H1 (cell line): ENCODE measurements at regions not wholly inside any gene's neighbourhood (a gene's known extent, or its start where the extent isn't known, plus 50 kb on each side); places are given as distances from the start of the nearest gene placed in this dataset.

Experiments
- CTBP2 ChIP-seq: IDR thresholded peaks from 2 replicates; pipeline ENCODE4 v1.7.0; 2011; ENCODE audit warnings: borderline replicate concordance, mild to moderate bottlenecking, moderate library complexity, mixed read lengths, low read length; ENCODE audit not compliant: insufficient read depth, insufficient read length
- EP300 ChIP-seq, 2 experiments: IDR thresholded peaks; 1 replicate in 1 of 2; 2 replicates in 1 of 2; pipeline ENCODE4 v1.6.1; 2011 to 2012; ENCODE audit warnings: low read depth in 2 of 2, low read length in 2 of 2, mild to moderate bottlenecking in 2 of 2, borderline replicate concordance in 1 of 2, inconsistent platforms in 1 of 2, moderate library complexity in 1 of 2
- TF ChIP-seq, protein P1 (sequence below): fragments of 300-600 bp; sonication (generic); IDR thresholded peaks from 2 replicates; pipeline ENCODE4 v1.7.1; 2012; ENCODE audit warnings: low read length, moderate library complexity, mild to moderate bottlenecking, inconsistent platforms; ENCODE audit not compliant: insufficient replicate concordance

DNA sequence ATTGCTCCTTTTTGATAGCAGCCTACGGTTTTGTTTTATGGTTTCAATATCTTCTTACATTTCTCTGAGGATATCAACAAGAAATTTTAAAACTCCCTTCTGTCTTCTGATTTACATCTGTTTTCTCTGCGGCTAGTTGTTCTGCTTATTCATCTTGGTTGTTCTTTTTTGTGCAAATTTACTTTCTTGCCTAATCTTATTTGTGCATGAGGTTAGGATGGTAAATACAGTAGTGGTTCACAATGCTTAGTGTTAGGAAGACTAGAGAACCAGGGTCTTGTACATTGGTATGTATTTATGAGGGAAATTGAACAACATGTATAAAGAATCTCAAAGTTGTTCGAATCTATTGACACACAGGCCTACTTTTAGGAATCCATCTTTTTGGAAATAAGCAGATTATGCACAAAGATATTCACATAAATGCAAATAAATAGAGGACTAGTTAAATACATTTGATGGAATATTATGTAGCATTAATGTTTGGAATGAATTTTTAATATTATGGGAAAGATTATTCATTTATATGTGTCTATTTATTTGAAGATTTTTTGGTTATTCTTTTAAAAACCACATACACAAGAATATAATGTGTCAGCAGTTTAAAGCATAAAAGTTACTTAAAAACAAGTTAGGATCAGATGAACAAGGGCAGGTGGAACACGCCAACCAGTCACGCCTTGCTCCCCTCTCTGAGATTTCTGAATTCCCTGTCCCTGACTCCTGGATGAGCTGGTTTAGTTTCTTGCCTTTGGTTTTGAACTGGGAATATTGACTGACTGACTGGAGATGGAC lies 51.4 kb upstream of the RFC3 start (continued):
- TF ChIP-seq, protein P1, sequence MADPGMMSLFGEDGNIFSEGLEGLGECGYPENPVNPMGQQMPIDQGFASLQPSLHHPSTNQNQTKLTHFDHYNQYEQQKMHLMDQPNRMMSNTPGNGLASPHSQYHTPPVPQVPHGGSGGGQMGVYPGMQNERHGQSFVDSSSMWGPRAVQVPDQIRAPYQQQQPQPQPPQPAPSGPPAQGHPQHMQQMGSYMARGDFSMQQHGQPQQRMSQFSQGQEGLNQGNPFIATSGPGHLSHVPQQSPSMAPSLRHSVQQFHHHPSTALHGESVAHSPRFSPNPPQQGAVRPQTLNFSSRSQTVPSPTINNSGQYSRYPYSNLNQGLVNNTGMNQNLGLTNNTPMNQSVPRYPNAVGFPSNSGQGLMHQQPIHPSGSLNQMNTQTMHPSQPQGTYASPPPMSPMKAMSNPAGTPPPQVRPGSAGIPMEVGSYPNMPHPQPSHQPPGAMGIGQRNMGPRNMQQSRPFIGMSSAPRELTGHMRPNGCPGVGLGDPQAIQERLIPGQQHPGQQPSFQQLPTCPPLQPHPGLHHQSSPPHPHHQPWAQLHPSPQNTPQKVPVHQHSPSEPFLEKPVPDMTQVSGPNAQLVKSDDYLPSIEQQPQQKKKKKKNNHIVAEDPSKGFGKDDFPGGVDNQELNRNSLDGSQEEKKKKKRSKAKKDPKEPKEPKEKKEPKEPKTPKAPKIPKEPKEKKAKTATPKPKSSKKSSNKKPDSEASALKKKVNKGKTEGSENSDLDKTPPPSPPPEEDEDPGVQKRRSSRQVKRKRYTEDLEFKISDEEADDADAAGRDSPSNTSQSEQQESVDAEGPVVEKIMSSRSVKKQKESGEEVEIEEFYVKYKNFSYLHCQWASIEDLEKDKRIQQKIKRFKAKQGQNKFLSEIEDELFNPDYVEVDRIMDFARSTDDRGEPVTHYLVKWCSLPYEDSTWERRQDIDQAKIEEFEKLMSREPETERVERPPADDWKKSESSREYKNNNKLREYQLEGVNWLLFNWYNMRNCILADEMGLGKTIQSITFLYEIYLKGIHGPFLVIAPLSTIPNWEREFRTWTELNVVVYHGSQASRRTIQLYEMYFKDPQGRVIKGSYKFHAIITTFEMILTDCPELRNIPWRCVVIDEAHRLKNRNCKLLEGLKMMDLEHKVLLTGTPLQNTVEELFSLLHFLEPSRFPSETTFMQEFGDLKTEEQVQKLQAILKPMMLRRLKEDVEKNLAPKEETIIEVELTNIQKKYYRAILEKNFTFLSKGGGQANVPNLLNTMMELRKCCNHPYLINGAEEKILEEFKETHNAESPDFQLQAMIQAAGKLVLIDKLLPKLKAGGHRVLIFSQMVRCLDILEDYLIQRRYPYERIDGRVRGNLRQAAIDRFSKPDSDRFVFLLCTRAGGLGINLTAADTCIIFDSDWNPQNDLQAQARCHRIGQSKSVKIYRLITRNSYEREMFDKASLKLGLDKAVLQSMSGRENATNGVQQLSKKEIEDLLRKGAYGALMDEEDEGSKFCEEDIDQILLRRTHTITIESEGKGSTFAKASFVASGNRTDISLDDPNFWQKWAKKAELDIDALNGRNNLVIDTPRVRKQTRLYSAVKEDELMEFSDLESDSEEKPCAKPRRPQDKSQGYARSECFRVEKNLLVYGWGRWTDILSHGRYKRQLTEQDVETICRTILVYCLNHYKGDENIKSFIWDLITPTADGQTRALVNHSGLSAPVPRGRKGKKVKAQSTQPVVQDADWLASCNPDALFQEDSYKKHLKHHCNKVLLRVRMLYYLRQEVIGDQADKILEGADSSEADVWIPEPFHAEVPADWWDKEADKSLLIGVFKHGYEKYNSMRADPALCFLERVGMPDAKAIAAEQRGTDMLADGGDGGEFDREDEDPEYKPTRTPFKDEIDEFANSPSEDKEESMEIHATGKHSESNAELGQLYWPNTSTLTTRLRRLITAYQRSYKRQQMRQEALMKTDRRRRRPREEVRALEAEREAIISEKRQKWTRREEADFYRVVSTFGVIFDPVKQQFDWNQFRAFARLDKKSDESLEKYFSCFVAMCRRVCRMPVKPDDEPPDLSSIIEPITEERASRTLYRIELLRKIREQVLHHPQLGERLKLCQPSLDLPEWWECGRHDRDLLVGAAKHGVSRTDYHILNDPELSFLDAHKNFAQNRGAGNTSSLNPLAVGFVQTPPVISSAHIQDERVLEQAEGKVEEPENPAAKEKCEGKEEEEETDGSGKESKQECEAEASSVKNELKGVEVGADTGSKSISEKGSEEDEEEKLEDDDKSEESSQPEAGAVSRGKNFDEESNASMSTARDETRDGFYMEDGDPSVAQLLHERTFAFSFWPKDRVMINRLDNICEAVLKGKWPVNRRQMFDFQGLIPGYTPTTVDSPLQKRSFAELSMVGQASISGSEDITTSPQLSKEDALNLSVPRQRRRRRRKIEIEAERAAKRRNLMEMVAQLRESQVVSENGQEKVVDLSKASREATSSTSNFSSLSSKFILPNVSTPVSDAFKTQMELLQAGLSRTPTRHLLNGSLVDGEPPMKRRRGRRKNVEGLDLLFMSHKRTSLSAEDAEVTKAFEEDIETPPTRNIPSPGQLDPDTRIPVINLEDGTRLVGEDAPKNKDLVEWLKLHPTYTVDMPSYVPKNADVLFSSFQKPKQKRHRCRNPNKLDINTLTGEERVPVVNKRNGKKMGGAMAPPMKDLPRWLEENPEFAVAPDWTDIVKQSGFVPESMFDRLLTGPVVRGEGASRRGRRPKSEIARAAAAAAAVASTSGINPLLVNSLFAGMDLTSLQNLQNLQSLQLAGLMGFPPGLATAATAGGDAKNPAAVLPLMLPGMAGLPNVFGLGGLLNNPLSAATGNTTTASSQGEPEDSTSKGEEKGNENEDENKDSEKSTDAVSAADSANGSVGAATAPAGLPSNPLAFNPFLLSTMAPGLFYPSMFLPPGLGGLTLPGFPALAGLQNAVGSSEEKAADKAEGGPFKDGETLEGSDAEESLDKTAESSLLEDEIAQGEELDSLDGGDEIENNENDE: no peak
- TF ChIP-seq CTBP2: no peak
- TF ChIP-seq EP300 (IDR thresholded peaks at IDR 0.05; ENCODE audit: borderline replicate concordance in 1 of 2, low read depth in 2 of 2, low read length in 2 of 2): no peak
- TF ChIP-seq, all 59 proteins: peak for 0
